EL (cell line): ENCODE measurements at regions not wholly inside any gene's neighbourhood (a gene's known extent, or its start where the extent isn't known, plus 50 kb on each side); places are given as distances from the start of the nearest gene placed in this dataset.

ENCODE experiments used
- DNase-seq: peaks from one replicate; pipeline ENCODE4 v3.0.0-alpha.2; 2016

- DNase-seq, result no peak
Measured at GRCh38 chr16:86042996-86043725, 144.2 kb downstream of the IRF8 start.

GRCh38 chr16:86044241-86044671 lies 145.3 kb downstream of the IRF8 start:
- DNase-seq, result peak; percentile 50

GRCh38 chr16:86044881-86045590 lies 146.1 kb downstream of the IRF8 start:
- DNase-seq, result no peak

GRCh38 chr16:86045591-86045971 lies 146.6 kb downstream of the IRF8 start:
- DNase-seq, result no peak

- no peak for DNase-seq
Measured at GRCh38 chr16:86046026-86046425, 147.1 kb downstream of the IRF8 start.

GRCh38 chr16:86046667-86047270 lies 147.8 kb downstream of the IRF8 start:
- DNase-seq, result no peak

- DNase-seq, result no peak
Measured at GRCh38 chr16:86048221-86048620, 149.3 kb downstream of the IRF8 start.

GRCh38 chr16:86048882-86049585 lies 150.1 kb downstream of the IRF8 start:
- no peak for DNase-seq

- DNase-seq, result no peak
Measured at GRCh38 chr16:86049641-86050040, 150.7 kb downstream of the IRF8 start.

GRCh38 chr16:86050111-86050510 lies 151.1 kb downstream of the IRF8 start:
- no peak for DNase-seq

GRCh38 chr16:86050591-86051367 lies 151.8 kb downstream of the IRF8 start:
- DNase-seq, result no peak

- DNase-seq, result no peak
Measured at GRCh38 chr16:86051368-86052114, 152.6 kb downstream of the IRF8 start.

- DNase-seq, result no peak
Measured at GRCh38 chr16:86052115-86052670, 153.2 kb downstream of the IRF8 start.

- DNase-seq, result no peak
Measured at GRCh38 chr16:86052926-86053325, 154.0 kb downstream of the IRF8 start.

GRCh38 chr16:86059253-86060171 lies 160.6 kb downstream of the IRF8 start:
- no peak for DNase-seq

- DNase-seq, result no peak
Measured at GRCh38 chr16:86060381-86061317, 161.7 kb downstream of the IRF8 start.

- no peak for DNase-seq
Measured at GRCh38 chr16:86061318-86061695, 162.3 kb downstream of the IRF8 start.

- DNase-seq, result no peak
Measured at GRCh38 chr16:86061721-86062120, 162.8 kb downstream of the IRF8 start.

GRCh38 chr16:86062271-86062965 lies 163.5 kb downstream of the IRF8 start:
- no peak for DNase-seq
